Peyer's patch (tissue), 4 donors: ENCODE measurements at regions not wholly inside any gene's neighbourhood (a gene's known extent, or its start where the extent isn't known, plus 50 kb on each side); places are given as distances from the start of the nearest gene placed in this dataset.

Source experiments
- DNase-seq, 3 donors: peaks; one replicate each; pipeline ENCODE4 v3.0.0-alpha.2; 2017 to 2019
- H3K27ac ChIP-seq, 4 donors: fragments of 200-600 bp; sonication (generic); one replicate each; pipeline ENCODE4 v1.5.1; 2016 to 2019
- H3K27me3 ChIP-seq, 2 donors: fragments of 200-600 bp; sonication (generic); one replicate each; pipeline ENCODE4 v1.5.1; 2019
- H3K36me3 ChIP-seq, 3 donors: fragments of 200-600 bp; sonication (generic); one replicate each; pipeline ENCODE4 v1.5.1; 2016 to 2019
- H3K4me1 ChIP-seq, 4 donors: fragments of 200-600 bp; sonication (generic); one replicate each; pipeline ENCODE4 v1.5.1; 2016 to 2019
- H3K4me3 ChIP-seq, 4 donors: fragments of 200-600 bp; sonication (generic); 1 replicate in 3 of 4; 2 replicates in 1 of 4; pipeline ENCODE4 v1.5.1; 2016 to 2019; ENCODE audit warnings: mild to moderate bottlenecking in 1 of 4
- H3K9me3 ChIP-seq, 4 donors: fragments of 200-600 bp; sonication (generic); one replicate each; pipeline ENCODE4 v1.5.1; 2016 to 2019; ENCODE audit warnings: mild to moderate bottlenecking in 1 of 4
- CTCF ChIP-seq, 6 experiments: fragments of 450-650 bp in 4 of 6; fragments of 200-600 bp in 2 of 6; sonication (generic) in 1 of 6; IDR thresholded peaks; one replicate each; pipeline ENCODE4 v1.5.1; 2017 to 2019; ENCODE audit warnings: antibody characterized with exemption in 6 of 6, mild to moderate bottlenecking in 3 of 6, moderate library complexity in 1 of 6
- POLR2A ChIP-seq, 2 donors: fragments of 450-650 bp; IDR thresholded peaks; one replicate each; pipeline ENCODE4 v1.5.1; 2017; ENCODE audit warnings: antibody characterized with exemption in 2 of 2, mild to moderate bottlenecking in 2 of 2, moderate library complexity in 2 of 2

GRCh38 chr5:168147106-168147505 is 144.3 kb upstream of the WWC1 start:
- no peak overlapping the region for H3K27ac ChIP-seq
- no peaks in the 10 kb centered on the region for H3K9me3 ChIP-seq
- H3K4me3 ChIP-seq: no peak overlapping the region
- TF ChIP-seq POLR2A (IDR thresholded peaks at IDR 0.05) (no peak), CTCF (IDR thresholded peaks at IDR 0.05) (no peak)
- no peaks in the 10 kb centered on the region for H3K4me1 ChIP-seq
- H3K27me3 ChIP-seq: no peaks in the 10 kb centered on the region
- no peaks in the 10 kb centered on the region for H3K36me3 ChIP-seq
- DNase-seq: no peak

- Histone ChIP-seq H3K9me3 (no peaks in the 10 kb centered on the region), H3K4me1 (no peaks in the 10 kb centered on the region), H3K27ac (no peak overlapping the region), H3K36me3 (no peaks in the 10 kb centered on the region), H3K27me3 (no peaks in the 10 kb centered on the region), H3K4me3 (no peak overlapping the region)
- TF ChIP-seq CTCF (IDR thresholded peaks at IDR 0.05) (no peak), POLR2A (IDR thresholded peaks at IDR 0.05) (no peak)
- DNase-seq: no peak
Measured at GRCh38 chr5:168147568-168148360, 143.7 kb upstream of the WWC1 start.

- no peak for TF ChIP-seq CTCF (IDR thresholded peaks at IDR 0.05)
- no peak for TF ChIP-seq POLR2A (IDR thresholded peaks at IDR 0.05)
- H3K9me3 ChIP-seq: no peaks in the 10 kb centered on the region
- no peak for DNase-seq
- H3K4me1 ChIP-seq: no peaks in the 10 kb centered on the region
- no peak overlapping the region for H3K27ac ChIP-seq
- no peak overlapping the region for H3K4me3 ChIP-seq
- H3K27me3 ChIP-seq: no peaks in the 10 kb centered on the region
- H3K36me3 ChIP-seq: no peaks in the 10 kb centered on the region
Measured at GRCh38 chr5:168151041-168151440, 140.4 kb upstream of the WWC1 start.

- no peak overlapping the region for H3K4me3 ChIP-seq
- H3K4me1 ChIP-seq: no peaks in the 10 kb centered on the region
- TF ChIP-seq CTCF (IDR thresholded peaks at IDR 0.05): no peak
- TF ChIP-seq POLR2A (IDR thresholded peaks at IDR 0.05): no peak
- no peaks in the 10 kb centered on the region for H3K36me3 ChIP-seq
- no peak for DNase-seq
- no peaks in the 10 kb centered on the region for H3K9me3 ChIP-seq
- H3K27me3 ChIP-seq: no peaks in the 10 kb centered on the region
- H3K27ac ChIP-seq: no peak overlapping the region
Measured at GRCh38 chr5:168152660-168153059, 138.8 kb upstream of the WWC1 start.

GRCh38 chr5:168153263-168153875 is 138.1 kb upstream of the WWC1 start:
- Histone ChIP-seq H3K9me3 (no peaks in the 10 kb centered on the region), H3K27me3 (no peaks in the 10 kb centered on the region), H3K4me1 (no peaks in the 10 kb centered on the region), H3K27ac (no peak overlapping the region), H3K4me3 (no peak overlapping the region), H3K36me3 (no peaks in the 10 kb centered on the region)
- DNase-seq: no peak
- TF ChIP-seq POLR2A (IDR thresholded peaks at IDR 0.05) (no peak), CTCF (IDR thresholded peaks at IDR 0.05) (no peak)
